ENCODE measurements at regions not wholly inside any gene's neighbourhood (a gene's known extent, or its start where the extent isn't known, plus 50 kb on each side); places are given as distances from the start of the nearest gene placed in this dataset.

- TF ChIP-seq, protein P1, sequence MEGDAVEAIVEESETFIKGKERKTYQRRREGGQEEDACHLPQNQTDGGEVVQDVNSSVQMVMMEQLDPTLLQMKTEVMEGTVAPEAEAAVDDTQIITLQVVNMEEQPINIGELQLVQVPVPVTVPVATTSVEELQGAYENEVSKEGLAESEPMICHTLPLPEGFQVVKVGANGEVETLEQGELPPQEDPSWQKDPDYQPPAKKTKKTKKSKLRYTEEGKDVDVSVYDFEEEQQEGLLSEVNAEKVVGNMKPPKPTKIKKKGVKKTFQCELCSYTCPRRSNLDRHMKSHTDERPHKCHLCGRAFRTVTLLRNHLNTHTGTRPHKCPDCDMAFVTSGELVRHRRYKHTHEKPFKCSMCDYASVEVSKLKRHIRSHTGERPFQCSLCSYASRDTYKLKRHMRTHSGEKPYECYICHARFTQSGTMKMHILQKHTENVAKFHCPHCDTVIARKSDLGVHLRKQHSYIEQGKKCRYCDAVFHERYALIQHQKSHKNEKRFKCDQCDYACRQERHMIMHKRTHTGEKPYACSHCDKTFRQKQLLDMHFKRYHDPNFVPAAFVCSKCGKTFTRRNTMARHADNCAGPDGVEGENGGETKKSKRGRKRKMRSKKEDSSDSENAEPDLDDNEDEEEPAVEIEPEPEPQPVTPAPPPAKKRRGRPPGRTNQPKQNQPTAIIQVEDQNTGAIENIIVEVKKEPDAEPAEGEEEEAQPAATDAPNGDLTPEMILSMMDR (IDR thresholded peaks at IDR 0.05; ENCODE audit: insufficient read depth, low read depth, low read length, missing control alignments) = no peak
- no peak overlapping the region for H3K4me3 ChIP-seq (ENCODE audit: low read depth, low read length)
- DNase-seq (ENCODE audit: low read depth) = no peak
Observed at GRCh38 chr13:32956595-32956933, 59.7 kb upstream of the KL start.

- DNase-seq (ENCODE audit: low read depth) = no peak
- TF ChIP-seq, protein P1 (IDR thresholded peaks at IDR 0.05; ENCODE audit: insufficient read depth, low read depth, low read length, missing control alignments) = no peak
- H3K4me3 ChIP-seq (ENCODE audit: low read depth, low read length) = no peak overlapping the region
Observed at GRCh38 chr13:32960626-32961025, 55.6 kb upstream of the KL start.

DNA sequence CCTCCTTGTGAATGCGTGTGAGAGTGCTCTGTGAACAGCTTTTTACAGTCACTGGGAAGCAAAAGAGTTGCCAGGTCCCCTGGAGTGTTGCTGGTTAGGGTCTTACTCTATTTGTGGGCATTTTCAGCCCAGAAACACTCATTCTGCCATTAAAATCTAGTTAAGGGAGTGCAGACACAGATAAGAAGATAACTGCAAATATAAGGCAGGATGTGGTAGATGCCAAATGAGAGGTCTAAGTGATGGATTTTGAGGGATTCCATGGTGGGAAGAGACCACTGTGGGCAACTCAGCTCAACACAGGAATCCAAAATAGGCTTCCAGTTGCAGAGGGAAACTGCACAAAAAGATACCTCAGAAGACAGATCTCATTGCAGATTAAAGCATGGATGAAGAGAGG, 54.5 kb upstream of the KL start:
- TF ChIP-seq, protein P1 (IDR thresholded peaks at IDR 0.05; ENCODE audit: insufficient read depth, low read depth, low read length, missing control alignments) = no peak
- H3K4me3 ChIP-seq (ENCODE audit: low read depth, low read length) = no peak overlapping the region
- no peak for DNase-seq (ENCODE audit: low read depth)

- TF ChIP-seq, protein P1 (IDR thresholded peaks at IDR 0.05; ENCODE audit: insufficient read depth, low read depth, low read length, missing control alignments) = no peak
- DNase-seq (ENCODE audit: low read depth) = no peak
- H3K4me3 ChIP-seq (ENCODE audit: low read depth, low read length) = no peak overlapping the region
Observed at GRCh38 chr13:32962342-32962741, 53.9 kb upstream of the KL start.

DNA sequence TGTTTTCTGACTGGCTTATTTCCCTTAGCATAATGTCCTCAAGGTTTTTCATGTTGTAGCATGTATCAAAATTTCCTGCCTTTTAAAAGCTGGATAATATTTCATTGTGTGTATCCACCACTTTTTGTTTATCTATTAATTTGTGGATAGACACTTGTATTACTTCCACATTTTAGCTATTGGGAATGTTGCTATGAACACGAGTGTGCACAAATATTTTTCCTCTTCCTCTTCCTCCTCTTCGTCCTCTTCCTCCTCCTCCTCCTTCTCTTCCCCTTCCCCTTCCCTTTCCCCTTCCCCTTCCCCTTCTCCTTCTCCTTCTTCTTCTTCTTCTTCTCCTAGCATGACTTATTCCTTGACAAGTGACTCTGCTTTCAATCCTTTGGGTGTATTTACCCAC, 51.2 kb upstream of the KL start:
- no peak overlapping the region for H3K4me3 ChIP-seq (ENCODE audit: low read depth, low read length)
- no peak for DNase-seq (ENCODE audit: low read depth)
- TF ChIP-seq, protein P1 (IDR thresholded peaks at IDR 0.05; ENCODE audit: insufficient read depth, low read depth, low read length, missing control alignments) = no peak
